HepG2 (cell line): ENCODE measurements at regions not wholly inside any gene's neighbourhood (a gene's known extent, or its start where the extent isn't known, plus 50 kb on each side); places are given as distances from the start of the nearest gene placed in this dataset.

Experiments
- ATAC-seq: fragments of 200-7000 bp; cut with Tn5 transposase; 3 replicates; pipeline ENCODE4 v1.9.1; 2020; ENCODE audit warnings: mild to moderate bottlenecking, moderate library complexity
- BruUV-seq: library from RNA; stranded (reverse); fragments of 400-500 nt; replicated peaks from 2 replicates; lab custom pipeline; 2021; lab: Mats Ljungman, UMichigan
- CTCF ChIA-PET: fragments of 300-600 bp; formaldehyde crosslinking; extraction: SDS; loops from one replicate; lab custom pipeline; 2021; ENCODE audit warnings: low total read pairs, inconsistent platforms, low intra/inter-chr PET ratio; lab: Yijun Ruan, JAX
- POLR2A ChIA-PET: fragments of 350-600 bp; sonication (Branson Sonifier 250); formaldehyde crosslinking; loops from one replicate; lab custom pipeline; 2020; ENCODE audit warnings: antibody characterized with exemption, inconsistent platforms; lab: Yijun Ruan, JAX
- DNase-seq: peaks from one replicate; pipeline ENCODE4 v3.0.0-alpha.2; 2015; ENCODE audit warnings: low spot score
- FAIRE-seq: peaks from 3 replicates; lab custom pipeline; 2011; peaks lifted over from hg19 to GRCh38; lab: Jason Lieb, UNC
- H2AFZ ChIP-seq: one replicate; pipeline ENCODE4 v1.6.1; 2011; ENCODE audit warnings: low read length, inconsistent platforms
- H3K27ac ChIP-seq: fragments of 300-600 bp; 3 replicates; pipeline ENCODE4 v1.8.0; 2011; ENCODE audit warnings: mixed run types, mild to moderate bottlenecking, mixed read lengths, low read length, inconsistent platforms; ENCODE audit not compliant: insufficient read depth; ENCODE audit errors: extremely low read length
- H3K27me3 ChIP-seq, 2 experiments: fragments of 200-600 bp in 1 of 2; 2 replicates in 1 of 2; 3 replicates in 1 of 2; pipeline versions ENCODE4 v1.6.0 to v1.8.0; 2011; ENCODE audit warnings: low read length in 2 of 2, mild to moderate bottlenecking in 2 of 2, moderate library complexity in 2 of 2, inconsistent platforms in 1 of 2; ENCODE audit not compliant: insufficient read depth in 2 of 2, control insufficient read depth in 1 of 2
- H3K36me3 ChIP-seq, 2 experiments: fragments of 200-600 bp in 1 of 2; replicated peaks in 1 of 2; 2 replicates in 1 of 2; 3 replicates in 1 of 2; pipeline versions ENCODE4 v1.5.1 to v1.8.0; 2011; ENCODE audit warnings: low read length in 2 of 2, inconsistent platforms in 1 of 2; ENCODE audit not compliant: insufficient read depth in 2 of 2, control insufficient read depth in 1 of 2
- H3K4me1 ChIP-seq: 2 replicates; pipeline ENCODE4 v1.5.1; 2012; ENCODE audit warnings: low read length, inconsistent platforms; ENCODE audit not compliant: insufficient read depth
- H3K4me2 ChIP-seq: 2 replicates; pipeline ENCODE4 v1.6.0; 2011; ENCODE audit warnings: low read depth, low read length, inconsistent platforms
- H3K4me3 ChIP-seq, 3 experiments: fragments of 200-600 bp in 1 of 3; sonication (generic), shearing (Covaris generic) in 1 of 3; replicated peaks in 1 of 3; 2 replicates each; pipeline ENCODE4 v1.5.1; 2011 to 2016; ENCODE audit warnings: low read length in 3 of 3, inconsistent platforms in 2 of 3, low read depth in 2 of 3, mild to moderate bottlenecking in 2 of 3, control low read depth in 1 of 3, mixed read lengths in 1 of 3; ENCODE audit not compliant: insufficient read depth in 1 of 3
- H3K79me2 ChIP-seq: one replicate; pipeline ENCODE4 v1.6.1; 2011; ENCODE audit warnings: low read length, inconsistent platforms; ENCODE audit not compliant: insufficient read depth
- H3K9ac ChIP-seq: 2 replicates; pipeline ENCODE4 v1.6.0; 2011; ENCODE audit warnings: mild to moderate bottlenecking, low read depth, low read length, inconsistent platforms; ENCODE audit not compliant: insufficient read depth
- H3K9me3 ChIP-seq: 2 replicates; pipeline ENCODE4 v1.5.1; 2012; ENCODE audit warnings: mild to moderate bottlenecking, low read length
- H4K20me1 ChIP-seq: 2 replicates; pipeline ENCODE4 v1.6.0; 2011; ENCODE audit warnings: inconsistent platforms, mild to moderate bottlenecking, low read length, moderate library complexity; ENCODE audit not compliant: insufficient read depth
- GMEB1 ChIP-seq: sonication (generic); formaldehyde crosslinking; IDR thresholded peaks from 2 replicates; pipeline ENCODE4 v1.5.1; 2020; ENCODE audit warnings: missing genetic modification reagents, mild to moderate bottlenecking, borderline replicate concordance
- KLF11 ChIP-seq: IDR thresholded peaks from 2 replicates; pipeline ENCODE4 v1.6.1; 2016; ENCODE audit warnings: missing compliant biosample characterization
- MTF1 ChIP-seq: sonication (generic); formaldehyde crosslinking; IDR thresholded peaks from 2 replicates; pipeline ENCODE4 v1.5.0; 2020; ENCODE audit warnings: missing genetic modification reagents
- POGK ChIP-seq: sonication (generic); formaldehyde crosslinking; conservative IDR thresholded peaks from 2 replicates; pipeline ENCODE4 v1.8.0; 2022; ENCODE audit warnings: mild to moderate bottlenecking, moderate library complexity, missing genetic modification reagents
- SMC3 ChIP-seq: IDR thresholded peaks from 2 replicates; pipeline ENCODE4 v1.6.1; 2011; ENCODE audit warnings: low read length, improper control_type of control experiment
- ZNF121 ChIP-seq: sonication (generic); formaldehyde crosslinking; IDR thresholded peaks from 2 replicates; pipeline ENCODE4 v1.5.0; 2020; ENCODE audit warnings: mild to moderate bottlenecking, missing genetic modification reagents
- ZNF557 ChIP-seq: sonication (generic); formaldehyde crosslinking; IDR thresholded peaks from 2 replicates; pipeline ENCODE4 v1.4.0; 2020; ENCODE audit warnings: missing genetic modification reagents
- in situ Hi-C: cut with HindIII; loops from 2 replicates; pipeline ENCODE4 v1.10.0; 2017; ENCODE audit warnings: low pct_unique_long_range_greater_than_20kb; ENCODE audit not compliant: extremely low pct_ligation_motif_present
- intact Hi-C: fragments of 100-400 bp; cut with micrococcal nuclease; formaldehyde crosslinking; loops from one replicate; pipeline ENCODE4 v1.10.0; 2022; ENCODE audit not compliant: unreplicated experiment

- Histone ChIP-seq H4K20me1 (no peaks in the 10 kb centered on the region), H3K9me3 (no peaks in the 10 kb centered on the region), H3K9ac (no peak overlapping the region), H3K4me1 (no peaks in the 10 kb centered on the region), H3K27ac (no peak overlapping the region), H3K4me2 (no peak overlapping the region), H3K27me3 (no peaks in the 10 kb centered on the region; a peak in 1 of 5 replicates), H3K36me3 (no peaks in the 10 kb centered on the region), H3K4me3 (no peak overlapping the region), H2AFZ (no peak overlapping the region), H3K79me2 (no peaks in the 10 kb centered on the region)
- no TSS peak for BruUV-seq
- FAIRE-seq (no peak), ATAC-seq (no peak), DNase-seq (no peak)
- in situ Hi-C loops = no loop called here
- ChIA-PET CTCF (no interaction called here), POLR2A (no interaction called here)
- no peak for TF ChIP-seq MTF1 (CRISPR knock-in tag)
- TF ChIP-seq GMEB1 = no peak
- no peak for TF ChIP-seq POGK
- no peak for TF ChIP-seq KLF11 (CRISPR knock-in tag)
- TF ChIP-seq ZNF121 (CRISPR knock-in tag) = no peak
- no peak for TF ChIP-seq ZNF557 (CRISPR knock-in tag)
- no peak for TF ChIP-seq SMC3
- intact Hi-C loops = no loop called here
Observed at GRCh38 chr1:187655104-187655503, 826.4 kb downstream of the PLA2G4A start.
